GM21576 (cell line): ENCODE measurements at regions not wholly inside any gene's neighbourhood (a gene's known extent, or its start where the extent isn't known, plus 50 kb on each side); places are given as distances from the start of the nearest gene placed in this dataset.

Experiments
- ATAC-seq: cut with Tn5 transposase; IDR thresholded peaks from one replicate; pipeline ENCODE4 v1.9.1; 2021; ENCODE audit warnings: mild to moderate bottlenecking, moderate library complexity; ENCODE audit not compliant: unreplicated experiment

DNA sequence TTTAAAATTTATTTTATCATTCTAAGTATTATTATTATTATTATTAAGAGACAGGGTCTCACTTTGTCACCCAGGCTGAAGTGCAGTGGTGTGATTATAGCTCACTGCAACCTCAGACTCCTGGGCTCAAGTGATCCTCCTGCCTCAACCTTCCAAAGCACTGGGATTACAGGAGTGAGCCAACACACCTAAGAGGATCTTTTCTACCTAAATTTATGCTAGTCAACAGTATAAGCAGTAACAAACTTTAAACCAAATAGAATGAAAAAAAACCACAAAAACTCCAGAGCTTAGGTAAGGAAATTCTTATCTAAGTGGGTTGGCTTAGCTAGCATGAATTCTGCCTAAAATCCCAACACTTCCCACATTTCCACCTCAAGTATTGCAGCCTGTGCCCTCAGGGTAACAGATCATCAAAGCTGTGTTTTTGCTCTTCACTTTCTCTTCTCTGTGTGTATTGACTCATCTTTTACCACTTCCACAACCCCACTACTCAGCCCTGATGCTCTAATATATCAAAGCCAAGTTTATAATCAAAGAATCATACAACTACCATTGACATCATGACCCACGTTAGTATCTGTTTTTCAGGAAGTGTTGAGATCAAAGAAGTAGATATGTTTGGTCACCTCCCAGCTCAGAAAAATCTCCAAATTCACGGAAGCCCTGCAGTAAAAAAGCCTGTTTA, 93.7 kb upstream of the SPON1 start:
- no peak for ATAC-seq

DNA sequence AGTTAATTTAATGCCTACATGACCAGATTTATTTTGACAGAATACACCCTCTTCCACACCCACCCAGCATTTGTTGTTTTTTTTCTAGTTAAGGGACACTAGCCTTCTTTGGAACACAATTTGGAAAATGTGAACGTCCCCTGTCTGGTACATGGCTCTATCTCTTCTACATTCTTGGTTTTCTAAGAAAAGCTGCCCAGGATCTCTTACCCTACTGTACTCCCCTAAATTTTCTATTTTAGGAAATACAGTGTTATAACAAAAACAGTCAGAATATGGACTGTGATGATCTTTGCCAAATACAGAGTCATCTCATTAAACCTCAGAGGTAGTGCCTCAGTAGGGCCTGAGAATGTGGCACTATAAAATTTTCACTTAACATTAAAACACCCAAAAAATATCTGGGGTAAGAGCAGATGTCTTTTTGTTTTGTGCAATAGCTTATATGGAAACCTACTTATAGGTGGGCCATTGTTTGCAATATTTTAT, 93.1 kb upstream of the SPON1 start:
- no peak for ATAC-seq

DNA sequence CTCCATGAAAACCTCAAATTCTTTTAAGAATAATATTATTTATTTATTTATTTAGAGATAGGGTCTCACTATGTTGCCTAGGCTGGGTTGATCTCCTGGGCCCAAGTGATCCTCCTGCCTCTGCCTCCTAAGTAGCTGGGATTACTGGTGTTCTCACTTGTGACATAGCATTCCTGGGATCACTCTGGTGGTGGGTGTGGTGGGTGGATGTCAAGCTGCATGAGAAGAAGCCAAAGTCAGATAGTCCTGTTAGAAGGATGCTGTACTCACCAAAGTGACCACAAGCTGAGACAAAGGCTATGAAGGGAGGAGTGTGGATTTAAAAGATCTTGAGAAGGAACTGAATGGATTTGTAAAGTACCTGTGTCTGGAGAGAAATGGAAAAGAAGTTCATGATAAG, 87.9 kb upstream of the SPON1 start:
- ATAC-seq: no peak

DNA sequence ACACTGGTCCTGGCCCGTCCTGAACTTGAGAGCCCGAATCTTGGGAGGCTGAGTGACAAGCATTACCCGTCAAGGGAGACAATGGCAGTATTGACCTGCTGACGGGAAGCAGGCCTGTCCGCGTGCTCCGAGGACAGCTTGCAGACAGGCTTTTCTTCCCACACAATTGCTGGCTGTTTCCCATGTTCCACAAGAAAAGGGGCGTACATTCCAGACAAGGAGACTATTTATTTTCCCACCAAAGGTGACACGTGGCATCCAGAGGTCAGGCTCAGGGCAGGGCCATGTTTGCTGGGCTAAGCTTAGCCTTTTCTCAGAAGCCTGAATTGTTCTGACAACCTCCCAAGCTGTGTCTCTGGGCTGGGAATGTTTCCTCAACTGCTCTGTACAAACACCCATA, 86.9 kb upstream of the SPON1 start:
- ATAC-seq: no peak

DNA sequence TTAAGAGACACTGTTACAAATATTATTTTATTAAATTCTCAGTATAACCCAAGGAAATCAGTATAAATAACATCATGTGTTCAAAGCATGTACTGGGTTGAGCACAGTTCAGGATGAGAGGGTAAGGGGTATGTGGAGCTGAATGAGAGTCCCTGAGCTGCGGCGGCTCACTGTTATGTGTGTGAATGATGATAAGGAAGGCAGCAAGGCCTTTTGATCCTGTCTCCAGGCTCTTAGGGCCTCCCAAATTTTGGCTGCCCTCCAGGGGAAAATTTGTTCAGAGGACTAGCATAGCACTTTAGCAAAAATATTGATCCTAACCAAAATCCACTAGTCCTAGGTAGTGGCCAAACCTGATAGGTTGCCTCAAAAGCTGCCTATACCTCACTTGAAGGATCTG, 86.1 kb upstream of the SPON1 start:
- ATAC-seq: no peak

DNA sequence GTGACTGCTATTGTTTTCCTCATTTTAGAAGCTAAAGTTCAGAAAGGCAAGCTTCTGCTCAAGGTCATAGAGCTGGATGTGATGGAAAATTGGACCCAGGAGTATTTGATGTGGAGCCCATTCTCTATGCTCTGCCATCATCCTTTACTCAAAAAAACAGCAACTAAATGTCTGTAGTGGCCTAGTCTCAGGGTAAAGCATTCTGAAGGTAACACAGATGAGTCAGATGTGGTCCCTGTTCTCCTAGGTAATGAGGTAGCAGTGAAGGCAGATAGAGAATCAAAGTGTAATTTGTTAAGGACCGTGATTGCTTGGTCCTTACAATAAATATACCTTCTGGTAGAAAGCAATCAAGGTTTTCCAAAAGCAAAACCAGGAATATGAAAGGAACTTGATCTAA, 84.4 kb upstream of the SPON1 start:
- no peak for ATAC-seq

DNA sequence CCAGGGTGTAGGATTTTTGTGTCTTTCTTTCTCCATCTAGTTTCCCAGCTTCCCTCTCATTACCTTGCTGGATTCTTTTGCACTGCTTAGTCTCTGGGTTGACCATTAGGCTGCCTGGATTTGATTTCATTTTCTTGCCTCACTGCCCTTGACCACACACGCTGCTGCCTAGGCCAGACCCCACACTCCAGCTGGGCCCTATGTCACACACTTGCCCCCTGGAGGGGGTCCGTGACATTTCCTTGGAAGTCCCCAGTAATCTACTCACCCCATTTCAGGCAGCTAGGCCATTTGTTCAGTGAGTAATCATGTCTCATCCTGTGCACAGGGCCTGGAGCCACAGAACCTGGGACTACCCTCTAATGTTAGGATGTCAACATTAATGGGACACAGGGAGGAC, 81.9 kb upstream of the SPON1 start:
- ATAC-seq: no peak

DNA sequence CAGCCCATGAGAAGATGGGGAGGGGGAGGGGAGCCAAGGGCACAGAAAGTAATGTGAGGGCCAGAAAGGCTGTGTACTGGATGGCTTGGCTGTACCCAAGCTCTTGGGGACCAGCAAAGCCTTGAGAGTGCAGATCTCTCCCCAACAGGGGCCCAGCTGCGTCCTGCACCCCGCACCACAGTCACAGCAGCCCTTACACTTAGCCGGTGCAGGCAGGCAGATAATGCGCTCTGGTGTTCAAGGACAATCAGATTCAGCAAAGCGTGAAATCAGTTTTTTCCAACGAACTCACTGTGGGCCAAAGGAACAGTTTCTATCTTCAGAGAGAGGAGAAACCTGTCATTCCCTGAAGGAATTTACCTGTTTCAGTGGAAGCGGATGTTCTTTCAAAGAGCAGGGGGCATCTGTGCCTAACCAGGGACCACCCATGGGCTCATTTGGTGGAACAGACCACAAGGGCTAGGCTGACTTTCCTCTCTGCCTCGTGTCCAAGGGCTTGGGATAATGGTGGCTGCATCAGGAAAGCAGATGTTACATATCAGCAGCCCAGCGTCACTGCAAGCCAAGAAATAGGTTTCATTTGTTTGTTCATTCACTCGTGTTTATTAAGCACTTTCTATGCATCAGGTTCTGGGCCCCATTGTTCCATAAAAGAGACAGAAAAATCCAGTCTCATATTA, 81.2 kb upstream of the SPON1 start:
- ATAC-seq: no peak

DNA sequence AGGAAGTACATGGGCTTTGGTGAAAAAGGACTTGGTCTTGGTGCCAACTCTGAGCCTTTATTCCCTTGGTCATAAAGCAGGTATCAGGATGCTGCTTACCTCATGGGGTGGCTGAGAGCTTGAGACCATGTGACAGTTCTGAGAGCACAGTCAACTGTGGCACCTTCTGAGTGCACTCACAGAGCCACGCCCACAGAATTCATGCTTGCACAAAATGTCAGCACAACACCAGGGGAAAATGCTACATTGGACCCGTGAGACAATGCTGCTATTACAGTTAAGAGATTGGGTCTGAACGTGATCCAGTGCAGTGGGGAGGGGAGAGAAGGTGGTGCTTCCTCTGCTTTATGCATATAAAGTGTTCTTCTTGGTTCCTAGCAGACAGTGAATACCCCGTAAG, 79.5 kb upstream of the SPON1 start:
- peak; percentile 80 for ATAC-seq

DNA sequence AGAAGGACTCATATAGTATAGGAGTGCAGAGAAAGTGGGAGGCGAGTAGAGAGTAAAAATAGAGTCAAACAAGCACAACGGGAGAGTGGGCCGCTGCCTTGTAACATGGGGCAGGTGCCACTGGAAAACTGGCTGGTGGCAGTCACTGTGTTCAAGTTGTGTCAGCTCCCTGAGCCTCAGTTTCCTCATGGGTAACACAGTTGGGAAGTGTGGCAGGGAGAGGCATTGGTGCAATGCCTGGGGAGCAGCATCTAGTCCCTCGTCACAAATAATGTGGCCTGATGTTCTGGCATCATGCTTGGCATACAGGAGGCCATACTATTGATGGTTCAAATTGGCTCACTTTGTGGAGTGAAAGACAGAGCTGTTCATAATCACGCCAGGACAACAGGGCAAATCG, 78.9 kb upstream of the SPON1 start:
- no peak for ATAC-seq

DNA sequence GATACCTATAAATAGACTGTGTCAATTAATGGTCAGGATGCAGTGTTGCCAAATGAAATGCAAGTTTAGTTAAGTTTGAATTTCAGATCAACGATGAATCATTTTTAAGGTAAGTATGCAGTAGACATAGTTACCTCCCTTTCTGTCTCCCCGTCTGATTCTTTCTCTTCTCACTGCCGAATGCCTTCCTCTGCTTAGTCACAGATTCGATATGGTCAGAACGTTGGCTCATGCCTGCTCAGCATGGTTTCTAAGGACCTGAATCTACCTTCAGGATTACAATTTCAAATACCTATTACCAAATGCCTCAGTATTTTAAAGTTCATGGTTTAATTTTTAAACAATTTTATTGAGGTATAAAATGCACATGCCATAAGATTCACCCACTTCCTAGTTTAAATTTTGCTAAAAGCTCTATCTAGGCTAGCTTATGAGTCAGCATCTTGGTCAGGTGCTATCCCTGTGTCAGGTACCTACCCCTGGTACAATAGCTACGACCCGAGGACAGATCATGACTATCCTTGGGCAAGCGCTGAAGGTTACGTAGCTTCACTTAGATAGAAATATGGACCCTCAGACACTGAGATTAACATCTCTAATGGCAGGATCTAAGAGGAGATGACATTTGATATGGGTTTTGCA, 78.2 kb upstream of the SPON1 start:
- no peak for ATAC-seq

DNA sequence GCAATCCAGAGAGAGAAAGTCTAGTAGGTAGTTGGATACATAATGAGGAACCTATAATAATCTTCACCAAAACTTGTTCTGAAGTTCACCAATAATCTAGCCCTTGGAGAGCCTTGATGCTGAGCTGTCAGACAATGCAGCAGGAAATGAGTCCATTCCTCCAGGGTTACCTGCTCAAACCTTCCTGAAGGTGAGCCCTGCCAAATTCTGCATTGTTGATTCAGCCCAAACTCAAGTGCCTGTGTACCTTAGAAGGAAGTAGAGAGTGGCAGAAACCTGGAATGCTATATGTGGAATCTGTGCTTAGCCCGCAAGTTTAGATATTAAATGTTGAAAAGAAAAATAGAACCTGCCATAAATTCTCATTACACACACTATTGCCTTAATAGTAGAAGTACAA, 77.4 kb upstream of the SPON1 start:
- no peak for ATAC-seq

DNA sequence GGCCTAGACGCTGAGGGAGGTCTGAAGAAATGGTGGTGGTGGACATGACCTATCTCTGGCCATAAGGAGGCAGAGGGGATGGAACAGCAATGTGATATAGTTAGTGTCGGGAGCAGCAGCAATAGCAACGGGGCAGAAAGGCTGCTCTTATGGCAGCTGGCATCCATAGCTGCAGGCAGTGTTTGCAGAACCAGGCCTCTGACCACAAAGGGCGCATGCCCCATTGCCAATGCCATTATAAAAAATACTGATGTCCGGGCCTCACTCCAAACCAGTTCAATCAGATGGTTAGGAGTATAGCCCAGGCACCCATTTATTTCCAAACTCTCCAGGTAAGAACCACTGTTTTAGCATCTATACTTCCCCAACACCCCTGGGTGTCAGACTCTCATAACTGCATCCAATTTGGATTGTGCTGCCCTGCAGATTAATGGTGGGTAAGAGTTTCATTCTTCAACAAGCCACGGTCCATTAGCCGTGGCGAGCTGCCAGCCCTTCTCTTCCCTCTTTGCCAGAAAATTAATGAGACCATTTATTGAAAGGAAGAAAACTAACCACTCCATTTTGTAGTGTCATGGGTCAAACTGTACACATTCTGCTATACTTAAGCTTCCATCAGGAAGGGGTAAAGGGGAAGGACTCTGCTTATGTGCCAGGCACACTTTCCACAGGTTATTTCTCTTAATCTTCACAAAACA, 72.8 kb upstream of the SPON1 start:
- ATAC-seq: no peak

DNA sequence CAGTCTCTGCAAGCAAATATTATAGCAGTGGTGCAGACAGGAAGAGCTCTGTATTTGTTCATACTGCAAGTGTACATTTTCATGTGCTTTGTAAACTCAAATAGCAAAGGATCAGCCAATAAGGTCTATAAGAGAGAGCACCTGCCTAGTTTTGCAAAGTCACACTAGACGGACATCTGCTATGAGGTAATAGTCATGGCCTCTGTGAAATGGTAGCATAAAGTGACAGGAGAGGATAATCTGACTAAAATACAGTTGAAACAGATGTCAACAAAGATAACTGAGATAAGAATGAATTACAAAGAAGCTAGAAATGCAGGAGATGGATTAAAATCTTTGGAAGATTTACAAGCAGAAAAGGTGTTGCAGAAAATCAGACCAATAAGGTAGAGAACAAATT, 70.6 kb upstream of the SPON1 start:
- no peak for ATAC-seq

DNA sequence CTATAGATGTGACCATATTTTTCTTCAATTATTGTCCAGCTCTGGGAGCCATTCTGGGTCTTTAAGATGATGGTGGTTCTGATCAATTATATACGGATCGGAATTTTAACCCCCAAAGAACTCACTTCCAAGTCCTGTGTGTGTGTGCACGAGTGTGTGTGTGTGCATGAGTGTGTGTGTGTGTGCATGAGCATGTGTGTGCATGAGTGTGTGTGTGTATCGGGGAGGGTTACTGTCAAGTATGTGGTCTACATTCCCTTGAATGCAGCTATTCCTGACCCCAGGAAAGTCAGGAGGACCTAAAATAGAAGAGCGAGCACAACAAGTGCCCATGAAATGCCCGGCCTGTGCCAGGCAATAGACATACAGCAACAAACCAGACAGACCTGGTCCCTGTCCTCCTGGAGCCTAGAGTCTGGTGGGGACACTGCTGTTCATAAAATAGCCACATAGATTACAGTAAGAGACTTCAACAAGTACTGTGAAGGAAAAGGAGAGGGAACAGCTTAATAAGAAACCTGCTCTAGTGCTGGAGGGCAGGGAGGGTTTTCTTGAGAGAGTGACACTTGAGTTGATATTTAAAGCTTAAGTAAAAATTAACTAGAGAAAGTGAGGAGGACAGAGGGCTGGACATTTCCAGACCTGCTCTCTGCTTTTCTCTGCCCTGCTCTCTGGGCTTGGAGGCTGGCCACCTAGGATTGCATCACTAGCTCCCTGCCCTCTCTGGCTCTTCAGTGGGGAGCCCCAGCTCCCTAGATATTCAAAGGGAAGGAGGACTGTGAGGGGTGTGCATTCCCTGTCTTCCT, 66.1 kb upstream of the SPON1 start:
- no peak for ATAC-seq

DNA sequence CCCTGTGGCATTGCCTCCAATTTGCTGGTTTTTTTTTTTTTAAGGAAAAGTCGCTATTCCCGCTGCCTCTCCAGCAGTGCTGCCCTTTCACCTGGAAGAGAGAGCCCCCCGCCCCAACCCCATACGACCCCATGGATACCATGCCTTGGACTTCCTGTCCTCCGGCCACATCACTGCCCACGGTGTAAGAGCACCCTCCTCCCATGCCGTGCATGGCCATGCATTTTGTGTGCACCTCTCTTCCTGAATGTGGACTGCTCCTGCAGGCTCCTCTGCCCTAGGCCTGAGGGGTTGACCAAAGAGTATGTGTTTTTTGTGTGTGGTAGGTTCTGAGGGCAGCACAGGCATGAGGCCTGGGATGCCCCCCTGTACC, 65.6 kb upstream of the SPON1 start:
- no peak for ATAC-seq

DNA sequence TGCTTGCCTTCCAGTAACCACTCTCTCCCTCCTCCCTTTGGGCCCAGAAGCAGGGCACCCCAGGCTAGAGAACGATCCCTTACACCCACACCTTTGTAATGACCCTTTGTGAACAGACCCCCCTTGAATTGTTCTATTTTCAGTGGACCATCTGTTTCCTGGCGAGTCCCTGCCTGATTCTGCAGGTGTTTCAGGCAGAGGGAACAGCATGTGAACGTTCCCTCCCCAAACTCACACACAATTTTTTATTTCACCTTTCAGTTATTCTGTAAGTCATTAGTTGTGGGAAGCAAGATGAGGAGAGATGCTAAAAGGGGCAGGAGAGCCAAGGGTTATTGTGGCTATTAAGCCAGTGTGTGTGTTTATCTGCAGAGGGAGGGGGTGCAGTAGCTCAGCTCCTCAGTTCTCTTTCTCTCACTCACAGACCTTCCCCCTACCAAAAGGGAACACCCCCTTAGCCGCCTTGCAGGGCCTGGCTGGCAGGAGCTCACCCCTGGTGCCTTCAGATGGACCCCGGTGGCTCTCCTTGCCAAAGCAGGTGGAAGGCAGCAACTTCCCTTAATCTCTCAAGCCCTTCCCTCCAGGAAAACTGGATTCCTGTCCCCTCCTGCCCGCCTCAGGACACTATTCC, 64.8 kb upstream of the SPON1 start:
- ATAC-seq: no peak

DNA sequence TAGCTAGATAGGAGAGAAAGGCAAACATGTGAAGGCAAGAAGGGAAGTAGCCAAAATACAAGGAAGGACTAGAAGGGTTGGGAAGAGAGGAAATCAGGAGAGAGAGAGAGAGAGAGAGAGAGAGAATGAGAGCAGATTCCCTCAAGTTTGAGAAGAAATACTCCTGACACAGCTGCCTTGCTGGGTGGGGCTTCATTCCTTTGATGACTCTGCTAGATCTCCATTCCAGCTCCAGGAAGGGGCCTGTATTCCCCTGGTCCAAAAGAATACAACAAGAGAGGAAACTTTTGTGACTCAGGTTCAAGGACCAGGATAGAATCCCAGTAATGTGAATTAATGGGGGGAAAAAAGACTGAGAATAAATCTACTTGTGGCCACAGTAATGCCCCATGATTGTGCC, 62.9 kb upstream of the SPON1 start:
- no peak for ATAC-seq

DNA sequence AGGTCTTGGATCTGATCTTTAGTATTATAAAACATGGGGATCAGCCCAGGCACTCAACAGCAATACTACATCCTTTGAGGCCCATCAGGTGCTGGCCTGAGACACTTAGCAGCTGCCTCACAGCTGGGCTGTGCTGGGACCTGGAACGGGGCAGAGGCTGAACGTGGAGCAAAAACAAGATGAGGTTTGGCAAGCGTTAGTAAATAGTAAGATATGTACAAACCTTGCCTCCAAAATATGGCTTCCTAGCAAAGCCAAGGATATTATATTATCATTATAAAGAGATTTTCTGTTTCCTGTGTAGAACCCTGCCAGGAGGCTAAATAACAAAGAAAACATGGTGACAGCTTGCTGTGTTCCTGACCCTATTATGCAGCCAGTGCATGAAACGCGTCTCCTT, 60.0 kb upstream of the SPON1 start:
- no peak for ATAC-seq

DNA sequence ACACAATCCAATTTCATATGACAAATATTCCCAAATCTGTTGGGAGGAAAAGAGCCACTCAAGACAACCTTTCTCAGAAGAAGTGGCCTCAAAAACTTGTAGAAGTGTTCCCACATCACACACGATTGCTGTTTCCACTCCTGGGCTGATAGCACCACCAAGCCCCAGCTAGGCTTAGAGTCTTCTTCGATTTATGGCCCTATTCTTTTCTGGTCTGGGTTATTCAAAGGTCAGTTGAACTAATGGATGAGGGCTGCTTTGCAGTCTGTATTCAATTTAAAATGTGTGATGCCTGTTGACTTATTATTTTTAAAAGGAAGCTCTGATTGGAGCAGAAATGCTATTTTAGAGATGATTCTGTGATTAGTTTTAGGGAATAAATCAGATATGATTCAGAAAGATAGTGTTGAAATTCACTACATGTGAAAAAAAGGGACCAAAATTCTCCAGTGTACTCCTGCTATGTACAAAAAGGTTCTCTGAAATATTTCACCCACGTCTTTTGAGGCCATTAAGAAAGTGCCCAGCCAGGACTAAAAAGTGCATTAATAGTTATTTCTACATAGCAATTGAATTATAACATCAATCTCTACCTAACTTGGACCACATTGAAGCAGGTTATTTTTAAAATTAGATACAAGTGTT, 57.3 kb upstream of the SPON1 start:
- no peak for ATAC-seq
